ENCODE measurements at regions not wholly inside any gene's neighbourhood (a gene's known extent, or its start where the extent isn't known, plus 50 kb on each side); places are given as distances from the start of the nearest gene placed in this dataset.

GRCh38 chr2:15681089-15681885 is 89.6 kb downstream of the DDX1 start:
- no peaks in the 10 kb centered on the region for H3K79me2 ChIP-seq (replicated peaks; ENCODE audit: insufficient read depth)
- Mint-ChIP-seq H3K27ac (no peak overlapping the region), H3K4me1 (0 out of 3 replicates have a peak, but pooled peaks cover 2% of the 10 kb centered on the region), H3K4me3 (no peak overlapping the region), H3K36me3 (ENCODE audit: low read depth) (peaks cover 22% of the 10 kb centered on the region; the same call in 2 of the 3 replicates), H3K27me3 (ENCODE audit: insufficient read depth, low read depth, poor library complexity) (peaks cover 12% of the 10 kb centered on the region), H3K9me3 (peaks cover 31% of the 10 kb centered on the region)
- H3K4me3 ChIP-seq, result no peak overlapping the region
- no peaks in the 10 kb centered on the region for H3F3A ChIP-seq (replicated peaks; ENCODE audit: low read depth)
- H3K4me2 ChIP-seq, result no peak overlapping the region
- H3K4me1 ChIP-seq (ENCODE audit: insufficient read depth), result no peaks in the 10 kb centered on the region
- no peaks in the 10 kb centered on the region for H4K20me1 ChIP-seq (replicated peaks; ENCODE audit: insufficient read depth)
- H2AFZ ChIP-seq, result no peak overlapping the region
- no peak overlapping the region for H3K27ac ChIP-seq (ENCODE audit: low read depth)
- no peaks in the 10 kb centered on the region for H3K36me3 ChIP-seq (ENCODE audit: insufficient read depth)
- no peak for ATAC-seq
- TF ChIP-seq ETS1 (IDR thresholded peaks at IDR 0.05) (no peak), CREB1 (CRISPR knock-in tag; IDR thresholded peaks at IDR 0.05; ENCODE audit: low read depth) (no peak), POLR2AphosphoS5 (IDR thresholded peaks at IDR 0.05; ENCODE audit: low read depth) (no peak), ZNF114 (CRISPR knock-in tag; IDR thresholded peaks at IDR 0.05) (no peak), REST (IDR thresholded peaks at IDR 0.05; ENCODE audit: unreplicated experiment) (no peak), CTCF (conservative IDR thresholded peaks at IDR 0.05; ENCODE audit: low read depth in 2 of 2) (no peak), STAT1 (IDR thresholded peaks at IDR 0.05; ENCODE audit: unreplicated experiment) (no peak), EZH2phosphoT487 (IDR thresholded peaks at IDR 0.05; ENCODE audit: unreplicated experiment) (no peak), ZNF462 (CRISPR knock-in tag; IDR thresholded peaks at IDR 0.05) (no peak), ZNF331 (CRISPR knock-in tag; IDR thresholded peaks at IDR 0.05; ENCODE audit: low read depth) (no peak), EZH2 (IDR thresholded peaks at IDR 0.05; ENCODE audit: low read depth, unreplicated experiment) (no peak), JUNB (IDR thresholded peaks at IDR 0.05; ENCODE audit: unreplicated experiment) (no peak), NANOG (IDR thresholded peaks at IDR 0.05; ENCODE audit: borderline replicate concordance) (no peak)
- no peak for DNase-seq (ENCODE audit: low spot score)
- no peaks in the 10 kb centered on the region for H3K27me3 ChIP-seq (ENCODE audit: insufficient read depth)
- H3K9me2 ChIP-seq (ENCODE audit: insufficient read depth), result no peaks in the 10 kb centered on the region

Data from GM23338 (cell line).